Lung (tissue), 11 donors: ENCODE measurements at regions not wholly inside any gene's neighbourhood (a gene's known extent, or its start where the extent isn't known, plus 50 kb on each side); places are given as distances from the start of the nearest gene placed in this dataset.

Experiments used
- ATAC-seq: fragments of 200-7000 bp; cut with Tn5 transposase; one replicate; pipeline ENCODE4 v1.9.1; 2020; ENCODE audit warnings: moderate number of reproducible peaks; ENCODE audit not compliant: insufficient read depth, low FRiP score
- DNase-seq, 3 donors: peaks; one replicate each; pipeline ENCODE4 v3.0.0-alpha.2; 2013 to 2017
- H3K27ac ChIP-seq, 2 donors: one replicate each; pipeline ENCODE4 v1.5.1; 2013; ENCODE audit warnings: mild to moderate bottlenecking in 2 of 2, moderate library complexity in 2 of 2, control low read depth in 1 of 2, inconsistent platforms in 1 of 2, low read depth in 1 of 2, low read length in 1 of 2
- H3K27me3 ChIP-seq, 3 donors: one replicate each; pipeline ENCODE4 v1.5.1; 2013; ENCODE audit warnings: low read length in 2 of 3; ENCODE audit not compliant: control insufficient read depth in 3 of 3, insufficient read depth in 3 of 3
- H3K36me3 ChIP-seq, 4 donors: one replicate each; pipeline ENCODE4 v1.5.1; 2013; ENCODE audit warnings: low read length in 4 of 4, mild to moderate bottlenecking in 1 of 4, moderate library complexity in 1 of 4; ENCODE audit not compliant: control insufficient read depth in 4 of 4, insufficient read depth in 4 of 4
- H3K4me1 ChIP-seq, 5 donors: one replicate each; pipeline ENCODE4 v1.5.1; 2013; ENCODE audit warnings: low read length in 5 of 5, mild to moderate bottlenecking in 2 of 5, moderate library complexity in 1 of 5; ENCODE audit not compliant: control insufficient read depth in 5 of 5, insufficient read depth in 5 of 5
- H3K4me3 ChIP-seq: one replicate; pipeline ENCODE4 v1.5.1; 2013; ENCODE audit warnings: mild to moderate bottlenecking, control low read depth, moderate library complexity
- H3K9ac ChIP-seq, 2 donors: one replicate each; pipeline ENCODE4 v1.5.1; 2013; ENCODE audit warnings: low read length in 2 of 2, control low read depth in 1 of 2; ENCODE audit not compliant: insufficient read depth in 1 of 2
- H3K9me3 ChIP-seq, 4 donors: one replicate each; pipeline ENCODE4 v1.5.1; 2013; ENCODE audit warnings: low read length in 3 of 4, mild to moderate bottlenecking in 1 of 4, moderate library complexity in 1 of 4; ENCODE audit not compliant: control insufficient read depth in 4 of 4, insufficient read depth in 3 of 4
- WGBS, 2 donors: extraction: QIAGEN DNeasy Blood & Tissue Kit; methylation state at CpG; one replicate each; pipeline ENCODE4 v1.1.7; 2013; 5-methylcytosine and 5-hydroxymethylcytosine counted together
- TF ChIP-seq, protein P1 (sequence below): IDR thresholded peaks from 2 replicates; pipeline ENCODE4 v1.5.1; 2012; ENCODE audit warnings: mild to moderate bottlenecking; ENCODE audit errors: control extremely low read depth, extremely low read depth
- donor health status: control.
- donor health status: control.
- donor health status: Bipolar disorder and iron deficiency.
- donor health status: healthy.
- donor health status: DM: yes; HTN: yes; CAD: no.

GRCh38 chr1:209059981-209060380 lies 523.5 kb upstream of the CAMK1G start:
- Histone ChIP-seq H3K9ac (no peak overlapping the region), H3K4me3 (no peak overlapping the region), H3K36me3 (no peaks in the 10 kb centered on the region), H3K27ac (no peak overlapping the region), H3K27me3 (no peaks in the 10 kb centered on the region), H3K9me3 (peaks cover 0 to 5% (median 1%) of the 10 kb centered on the region in 4 donors), H3K4me1 (no peaks in the 10 kb centered on the region)
- DNase-seq (no peak), ATAC-seq (no peak)
- WGBS, 2 donors = 63 to 69% methylated on average over 7 of the region's 7 CpGs
- TF ChIP-seq, protein P1, sequence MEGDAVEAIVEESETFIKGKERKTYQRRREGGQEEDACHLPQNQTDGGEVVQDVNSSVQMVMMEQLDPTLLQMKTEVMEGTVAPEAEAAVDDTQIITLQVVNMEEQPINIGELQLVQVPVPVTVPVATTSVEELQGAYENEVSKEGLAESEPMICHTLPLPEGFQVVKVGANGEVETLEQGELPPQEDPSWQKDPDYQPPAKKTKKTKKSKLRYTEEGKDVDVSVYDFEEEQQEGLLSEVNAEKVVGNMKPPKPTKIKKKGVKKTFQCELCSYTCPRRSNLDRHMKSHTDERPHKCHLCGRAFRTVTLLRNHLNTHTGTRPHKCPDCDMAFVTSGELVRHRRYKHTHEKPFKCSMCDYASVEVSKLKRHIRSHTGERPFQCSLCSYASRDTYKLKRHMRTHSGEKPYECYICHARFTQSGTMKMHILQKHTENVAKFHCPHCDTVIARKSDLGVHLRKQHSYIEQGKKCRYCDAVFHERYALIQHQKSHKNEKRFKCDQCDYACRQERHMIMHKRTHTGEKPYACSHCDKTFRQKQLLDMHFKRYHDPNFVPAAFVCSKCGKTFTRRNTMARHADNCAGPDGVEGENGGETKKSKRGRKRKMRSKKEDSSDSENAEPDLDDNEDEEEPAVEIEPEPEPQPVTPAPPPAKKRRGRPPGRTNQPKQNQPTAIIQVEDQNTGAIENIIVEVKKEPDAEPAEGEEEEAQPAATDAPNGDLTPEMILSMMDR = no peak

DNA sequence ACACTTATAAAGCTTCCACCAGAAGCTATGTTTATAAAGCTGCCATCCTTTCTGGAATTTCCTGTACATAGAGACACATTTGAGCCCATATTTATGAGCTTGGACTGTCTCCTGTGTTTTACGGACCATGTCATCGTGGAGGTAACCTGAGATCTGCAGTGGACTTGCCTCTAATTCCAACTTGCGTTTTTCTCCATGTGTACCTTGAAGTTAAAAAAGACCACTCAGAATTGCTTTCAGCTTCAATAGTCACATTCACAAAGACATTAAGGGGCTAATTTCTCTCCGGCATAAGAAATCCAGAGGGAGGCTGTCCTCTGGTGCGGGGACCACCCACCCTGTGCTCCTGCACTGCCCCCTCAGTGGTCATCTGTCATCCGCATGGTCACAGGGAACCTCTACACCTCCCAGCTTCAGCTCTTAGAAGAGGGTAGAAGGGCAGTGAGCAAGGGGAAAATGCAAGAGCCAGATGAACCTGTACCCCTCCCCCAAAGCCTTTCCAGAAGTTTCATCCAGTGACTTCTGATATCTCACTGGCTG lies 521.4 kb upstream of the CAMK1G start:
- Histone ChIP-seq H3K27ac (no peak overlapping the region), H3K36me3 (no peaks in the 10 kb centered on the region), H3K9ac (no peak overlapping the region), H3K9me3 (no peaks in the 10 kb centered on the region), H3K27me3 (no peaks in the 10 kb centered on the region), H3K4me3 (no peak overlapping the region), H3K4me1 (no peaks in the 10 kb centered on the region)
- 69 to 81% methylated on average over 6 of the region's 6 CpGs for WGBS, 2 donors
- TF ChIP-seq, protein P1 = no peak
- ATAC-seq = no peak
- DNase-seq = no peak

GRCh38 chr1:209062863-209063262 lies 520.7 kb upstream of the CAMK1G start:
- Histone ChIP-seq H3K9ac (no peak overlapping the region), H3K9me3 (no peaks in the 10 kb centered on the region), H3K36me3 (no peaks in the 10 kb centered on the region), H3K27me3 (no peaks in the 10 kb centered on the region), H3K27ac (no peak overlapping the region), H3K4me1 (no peaks in the 10 kb centered on the region), H3K4me3 (no peak overlapping the region)
- TF ChIP-seq, protein P1 = no peak
- whole genome bisulfite sequencing, 2 donors = 58 to 77% methylated on average over 1 of the region's 1 CpG
- ATAC-seq = no peak
- no peak for DNase-seq
